Prostate gland (tissue), 2 donors: ENCODE measurements at regions not wholly inside any gene's neighbourhood (a gene's known extent, or its start where the extent isn't known, plus 50 kb on each side); places are given as distances from the start of the nearest gene placed in this dataset.

Experiments
- CTCF ChIP-seq, 4 experiments: fragments of 200-600 bp in 2 of 4; fragments of 450-650 bp in 2 of 4; sonication (generic) in 2 of 4; IDR thresholded peaks; 1 replicate in 3 of 4; 2 replicates in 1 of 4; pipeline ENCODE4 v1.5.1; 2016 to 2019; ENCODE audit warnings: antibody characterized with exemption in 4 of 4, mild to moderate bottlenecking in 2 of 4, moderate library complexity in 2 of 4
- POLR2A ChIP-seq: fragments of 450-650 bp; IDR thresholded peaks from one replicate; pipeline ENCODE4 v1.6.1; 2016; ENCODE audit warnings: antibody characterized with exemption, mild to moderate bottlenecking
- POLR2AphosphoS5 ChIP-seq: sonication (generic); formaldehyde crosslinking; IDR thresholded peaks from one replicate; pipeline ENCODE4 v1.6.1; 2017; ENCODE audit warnings: antibody characterized with exemption

DNA sequence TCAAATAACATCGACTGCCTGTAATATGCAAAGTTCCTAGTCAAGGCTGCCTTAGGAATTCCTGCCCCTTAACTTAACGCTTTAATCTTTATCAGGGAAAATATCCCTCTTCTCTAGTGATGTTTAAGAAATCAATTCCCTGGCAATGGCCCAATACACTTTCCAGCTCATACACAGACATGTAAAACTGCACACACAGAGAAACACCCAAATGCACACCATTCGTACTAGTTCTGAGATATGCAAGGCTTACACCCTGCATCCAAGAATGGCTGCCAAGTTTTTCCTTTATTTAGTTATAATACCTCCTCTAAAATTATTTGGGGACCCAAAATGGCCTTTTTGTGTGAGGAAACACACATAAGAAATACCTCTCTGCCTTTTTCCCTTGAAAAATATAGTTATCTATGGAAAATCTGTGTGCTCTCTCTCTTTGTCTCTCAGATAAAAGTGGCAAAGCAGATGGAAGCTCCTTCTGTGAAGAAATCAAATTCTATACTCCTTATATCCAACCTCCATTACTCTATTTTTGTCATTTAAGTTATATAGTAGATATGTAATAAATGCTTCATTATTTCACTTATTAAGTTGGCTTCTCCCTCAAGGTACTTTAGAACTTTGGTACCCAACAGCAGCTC, 120.0 kb upstream of the MDM1 start:
- no peak for TF ChIP-seq POLR2A
- TF ChIP-seq CTCF (IDR thresholded peaks at IDR 0.05), result no peak
- TF ChIP-seq POLR2AphosphoS5, result no peak
